Keratinocyte (primary cell): ENCODE measurements at regions not wholly inside any gene's neighbourhood (a gene's known extent, or its start where the extent isn't known, plus 50 kb on each side); places are given as distances from the start of the nearest gene placed in this dataset.

Experiments
- CTCF ChIP-seq, 3 experiments: IDR thresholded peaks in 1 of 3; conservative IDR thresholded peaks in 1 of 3; optimal IDR thresholded peaks in 1 of 3; 2 replicates in 2 of 3; 3 replicates in 1 of 3; pipeline versions ENCODE3 to v1.5.1; 2011; ENCODE audit warnings: low read length in 3 of 3, mild to moderate bottlenecking in 3 of 3, moderate library complexity in 2 of 3, control low read depth in 1 of 3, inconsistent platforms in 1 of 3; ENCODE audit not compliant: insufficient read depth in 2 of 3; ENCODE audit errors: extremely low read depth in 1 of 3
- EZH2 ChIP-seq: IDR thresholded peaks from one replicate; pipeline ENCODE4 v1.6.1; 2012; ENCODE audit warnings: inconsistent platforms, mild to moderate bottlenecking, low read length, moderate library complexity

DNA sequence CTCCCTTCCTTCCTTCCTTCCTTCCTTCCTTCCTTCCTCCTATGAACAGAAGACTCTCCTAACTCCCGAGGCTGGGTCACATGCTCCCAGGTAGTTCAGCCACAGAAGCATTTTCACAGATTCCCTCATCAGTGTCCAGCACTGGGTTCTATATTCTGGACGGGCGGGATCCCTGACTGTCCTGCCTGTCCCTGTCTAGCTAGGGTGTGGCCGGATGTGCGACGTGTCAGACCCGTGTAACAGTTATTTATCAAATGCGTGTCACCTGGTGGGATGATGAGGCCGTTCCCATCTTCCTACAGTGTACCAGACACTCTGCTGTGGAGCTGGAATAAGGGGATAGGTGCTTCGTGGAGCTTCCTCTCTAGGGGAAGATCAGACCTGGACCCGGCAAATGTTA lies 901.0 kb downstream of the BRD1 start:
- TF ChIP-seq CTCF (optimal IDR thresholded peaks at IDR 0.05 in 1 of 3, IDR thresholded peaks at IDR 0.05 in 1 of 3, conservative IDR thresholded peaks at IDR 0.05 in 1 of 3; ENCODE audit: extremely low read depth in 1 of 3, insufficient read depth in 2 of 3, low read length in 3 of 3) (no peak), EZH2 (no peak)
